Type B pancreatic cell (in vitro differentiated cells): ENCODE measurements at regions not wholly inside any gene's neighbourhood (a gene's known extent, or its start where the extent isn't known, plus 50 kb on each side); places are given as distances from the start of the nearest gene placed in this dataset.

Experiments
- DNase-seq: peaks from one replicate; pipeline ENCODE4 v3.0.0; 2021; ENCODE audit warnings: mixed read lengths; ENCODE audit not compliant: unreplicated experiment; ENCODE audit errors: extremely low spot score
- H3K27ac Mint-ChIP-seq: 2 replicates; pipeline ENCODE4 v1.8.0; 2021; ENCODE audit warnings: mild to moderate bottlenecking, mixed read lengths
- H3K27me3 Mint-ChIP-seq: 2 replicates; pipeline ENCODE4 v1.8.0; 2021; ENCODE audit warnings: mixed read lengths
- H3K36me3 Mint-ChIP-seq: 2 replicates; pipeline ENCODE4 v1.8.0; 2021; ENCODE audit warnings: mixed read lengths
- H3K4me1 Mint-ChIP-seq: one replicate; pipeline ENCODE4 v1.8.0; 2021; ENCODE audit warnings: mixed read lengths; ENCODE audit not compliant: unreplicated experiment
- H3K4me3 Mint-ChIP-seq: 2 replicates; pipeline ENCODE4 v1.8.0; 2021; ENCODE audit warnings: mild to moderate bottlenecking, mixed read lengths
- H3K9me3 Mint-ChIP-seq: 2 replicates; pipeline ENCODE4 v1.8.0; 2021; ENCODE audit warnings: mixed read lengths
- TF ChIP-seq, protein P1 (sequence below): fragments of 200-600 bp; sonication (generic); conservative IDR thresholded peaks from 2 replicates; pipeline ENCODE4 v1.5.0; 2021; ENCODE audit warnings: antibody characterized with exemption, mild to moderate bottlenecking

DNA sequence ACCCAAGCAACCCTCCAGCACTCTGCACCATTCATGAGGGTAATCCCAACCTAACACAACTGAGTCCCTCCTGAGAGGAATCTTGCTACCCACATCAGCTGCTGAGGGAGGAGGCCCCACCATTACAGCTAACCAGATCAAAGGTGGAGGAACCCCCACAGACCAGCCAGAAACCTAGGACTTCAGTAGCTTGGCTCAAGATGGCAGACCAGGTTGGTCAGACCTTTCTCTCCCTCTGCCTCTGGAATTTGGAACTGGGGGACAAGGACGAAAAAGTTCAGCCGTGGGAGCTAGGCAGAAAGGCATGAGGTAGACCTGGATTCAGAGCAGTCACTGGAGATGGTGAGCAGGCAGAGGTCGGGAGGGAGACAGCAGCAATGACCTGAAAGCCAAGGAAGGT, 101.3 kb upstream of the CACUL1 start:
- Mint-ChIP-seq H3K27ac (no peak overlapping the region), H3K9me3 (no peaks in the 10 kb centered on the region), H3K4me3 (no peak overlapping the region), H3K36me3 (no peaks in the 10 kb centered on the region), H3K27me3 (peaks cover 8% of the 10 kb centered on the region), H3K4me1 (no peaks in the 10 kb centered on the region)
- no peak for DNase-seq
- TF ChIP-seq, protein P1, sequence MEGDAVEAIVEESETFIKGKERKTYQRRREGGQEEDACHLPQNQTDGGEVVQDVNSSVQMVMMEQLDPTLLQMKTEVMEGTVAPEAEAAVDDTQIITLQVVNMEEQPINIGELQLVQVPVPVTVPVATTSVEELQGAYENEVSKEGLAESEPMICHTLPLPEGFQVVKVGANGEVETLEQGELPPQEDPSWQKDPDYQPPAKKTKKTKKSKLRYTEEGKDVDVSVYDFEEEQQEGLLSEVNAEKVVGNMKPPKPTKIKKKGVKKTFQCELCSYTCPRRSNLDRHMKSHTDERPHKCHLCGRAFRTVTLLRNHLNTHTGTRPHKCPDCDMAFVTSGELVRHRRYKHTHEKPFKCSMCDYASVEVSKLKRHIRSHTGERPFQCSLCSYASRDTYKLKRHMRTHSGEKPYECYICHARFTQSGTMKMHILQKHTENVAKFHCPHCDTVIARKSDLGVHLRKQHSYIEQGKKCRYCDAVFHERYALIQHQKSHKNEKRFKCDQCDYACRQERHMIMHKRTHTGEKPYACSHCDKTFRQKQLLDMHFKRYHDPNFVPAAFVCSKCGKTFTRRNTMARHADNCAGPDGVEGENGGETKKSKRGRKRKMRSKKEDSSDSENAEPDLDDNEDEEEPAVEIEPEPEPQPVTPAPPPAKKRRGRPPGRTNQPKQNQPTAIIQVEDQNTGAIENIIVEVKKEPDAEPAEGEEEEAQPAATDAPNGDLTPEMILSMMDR, result no peak

DNA sequence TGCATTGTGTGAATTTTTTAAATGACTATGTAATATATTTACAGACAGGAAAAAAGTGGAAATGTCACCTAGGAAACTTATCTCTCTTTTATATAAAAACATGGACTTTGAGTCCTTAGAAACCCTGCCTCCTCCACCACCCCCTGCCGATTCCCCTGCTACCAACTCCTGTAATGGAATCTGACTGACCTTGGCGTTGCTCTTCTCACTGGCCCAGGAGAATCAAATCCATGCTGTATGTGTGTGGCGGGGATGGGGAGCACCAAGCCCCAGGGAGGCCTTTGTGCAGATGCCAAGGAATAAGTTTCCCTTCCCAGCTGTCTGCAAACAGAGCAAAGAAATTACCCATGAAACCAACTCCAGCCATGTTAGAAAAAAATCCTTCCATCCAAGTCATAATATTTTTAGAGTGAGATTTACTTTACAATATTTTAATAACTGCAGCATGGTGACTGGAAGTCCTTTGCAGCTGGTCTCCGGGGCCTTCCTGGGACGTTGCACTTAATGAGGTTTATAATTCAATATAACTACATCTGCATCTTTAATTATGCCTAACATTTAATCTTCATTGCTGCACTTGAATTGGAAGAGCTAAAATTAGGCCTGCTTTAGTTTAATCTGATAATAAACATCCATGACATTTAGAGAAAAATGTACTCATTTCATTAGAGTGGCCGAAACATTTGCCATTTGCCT, 111.4 kb upstream of the CACUL1 start:
- Mint-ChIP-seq H3K4me1 (peaks cover 16% of the 10 kb centered on the region), H3K27ac (no peak overlapping the region), H3K9me3 (no peaks in the 10 kb centered on the region), H3K27me3 (peaks cover 3% of the 10 kb centered on the region), H3K4me3 (no peak overlapping the region), H3K36me3 (no peaks in the 10 kb centered on the region)
- no peak for DNase-seq
- TF ChIP-seq, protein P1, result no peak

DNA sequence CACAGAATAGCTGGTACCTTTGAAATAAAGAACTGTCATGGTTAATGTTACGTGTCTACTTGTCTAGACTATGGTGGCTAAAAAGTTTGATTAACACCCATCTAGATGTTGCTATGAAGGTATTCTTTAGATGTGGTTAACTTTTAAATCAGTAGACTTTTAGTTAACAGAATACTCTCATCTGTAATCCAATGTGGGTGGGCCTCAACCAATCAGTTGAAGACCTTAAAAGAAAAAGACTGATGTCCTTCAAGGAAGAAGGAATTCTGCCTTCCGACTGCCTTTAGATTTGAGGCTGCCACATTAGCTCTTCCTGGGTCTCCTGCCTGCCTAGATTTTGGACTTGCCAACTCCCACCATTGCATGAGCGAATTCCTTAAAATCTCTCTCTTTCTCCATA, 113.0 kb upstream of the CACUL1 start:
- no peaks in the 10 kb centered on the region for H3K36me3 Mint-ChIP-seq
- H3K4me3 Mint-ChIP-seq, result no peak overlapping the region
- no peak for DNase-seq
- TF ChIP-seq, protein P1, result no peak
- H3K4me1 Mint-ChIP-seq, result peaks cover 23% of the 10 kb centered on the region
- no peak overlapping the region for H3K27ac Mint-ChIP-seq
- H3K9me3 Mint-ChIP-seq, result no peaks in the 10 kb centered on the region
- H3K27me3 Mint-ChIP-seq, result peaks cover 3% of the 10 kb centered on the region

DNA sequence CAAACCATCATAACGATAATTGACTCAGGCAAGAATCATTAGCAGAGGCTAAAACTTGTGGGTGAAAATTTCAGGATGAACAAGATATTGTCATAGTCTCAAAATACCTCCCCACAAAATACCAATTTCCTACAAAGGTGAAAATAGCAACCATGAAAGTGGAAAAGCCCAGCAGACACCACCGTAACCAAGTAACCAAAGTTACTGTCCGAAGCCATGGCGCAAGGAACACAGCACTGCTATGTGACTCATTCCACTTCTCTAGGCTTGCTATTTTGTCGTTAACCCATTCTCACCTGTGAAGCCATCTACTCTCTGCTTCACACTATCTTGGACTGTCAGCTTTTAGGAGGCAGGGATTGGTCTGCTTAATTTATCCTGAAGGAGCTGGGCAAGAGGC, 113.8 kb upstream of the CACUL1 start:
- Mint-ChIP-seq H3K36me3 (no peaks in the 10 kb centered on the region), H3K27ac (no peak overlapping the region), H3K4me1 (peaks cover 23% of the 10 kb centered on the region), H3K9me3 (no peaks in the 10 kb centered on the region), H3K4me3 (no peak overlapping the region), H3K27me3 (peaks cover 7% of the 10 kb centered on the region)
- no peak for DNase-seq
- TF ChIP-seq, protein P1, result no peak

DNA sequence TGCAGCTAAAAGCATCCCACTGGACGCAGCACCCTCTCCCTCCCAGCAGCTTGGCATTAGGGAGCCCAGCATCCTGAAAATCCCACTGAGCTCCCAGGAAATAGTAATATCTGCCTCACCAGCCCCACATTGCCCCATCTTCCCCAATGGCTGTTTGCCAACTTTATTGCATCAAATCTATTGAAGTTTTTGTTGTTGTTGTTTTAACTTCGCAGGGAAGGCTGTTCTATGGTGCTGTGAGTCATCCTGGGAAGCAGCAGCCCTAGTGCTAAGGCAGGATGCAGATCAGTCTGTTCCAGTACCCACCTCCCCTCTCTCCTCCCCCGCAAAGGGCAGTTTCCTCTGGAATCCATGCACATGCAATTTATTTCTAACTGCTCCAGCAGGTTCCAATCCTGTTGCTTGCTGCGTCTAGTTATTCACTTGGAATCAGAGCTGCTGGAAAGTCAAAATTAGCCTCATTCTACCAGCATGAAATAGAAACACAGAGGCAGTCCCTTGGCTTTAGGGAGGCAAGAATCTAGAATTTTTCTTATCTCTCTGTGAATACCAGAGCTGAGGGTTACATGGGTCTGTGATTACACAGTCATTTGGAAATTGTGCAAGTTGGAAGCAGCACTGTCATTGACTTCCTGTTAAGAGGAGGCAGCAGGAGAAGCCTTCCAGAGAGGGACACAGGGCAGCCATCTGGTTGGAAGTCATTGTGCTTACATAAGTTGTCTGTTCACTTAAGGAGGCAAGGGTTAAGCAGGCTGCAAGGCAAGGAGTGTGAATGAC, 115.9 kb upstream of the CACUL1 start:
- peaks cover 7% of the 10 kb centered on the region for H3K27me3 Mint-ChIP-seq
- no peak for DNase-seq
- no peak overlapping the region for H3K4me3 Mint-ChIP-seq
- TF ChIP-seq, protein P1, result no peak
- no peaks in the 10 kb centered on the region for H3K36me3 Mint-ChIP-seq
- H3K9me3 Mint-ChIP-seq, result no peaks in the 10 kb centered on the region
- H3K27ac Mint-ChIP-seq, result no peak overlapping the region
- H3K4me1 Mint-ChIP-seq, result peaks cover 23% of the 10 kb centered on the region
